ENCODE measurements at regions not wholly inside any gene's neighbourhood (a gene's known extent, or its start where the extent isn't known, plus 50 kb on each side); places are given as distances from the start of the nearest gene placed in this dataset.
"Not testable (repeated sequence)": the region's sequence is repeated elsewhere in the genome, so short reads cannot be mapped to it uniquely, and the experiment has no call there.

DNA sequence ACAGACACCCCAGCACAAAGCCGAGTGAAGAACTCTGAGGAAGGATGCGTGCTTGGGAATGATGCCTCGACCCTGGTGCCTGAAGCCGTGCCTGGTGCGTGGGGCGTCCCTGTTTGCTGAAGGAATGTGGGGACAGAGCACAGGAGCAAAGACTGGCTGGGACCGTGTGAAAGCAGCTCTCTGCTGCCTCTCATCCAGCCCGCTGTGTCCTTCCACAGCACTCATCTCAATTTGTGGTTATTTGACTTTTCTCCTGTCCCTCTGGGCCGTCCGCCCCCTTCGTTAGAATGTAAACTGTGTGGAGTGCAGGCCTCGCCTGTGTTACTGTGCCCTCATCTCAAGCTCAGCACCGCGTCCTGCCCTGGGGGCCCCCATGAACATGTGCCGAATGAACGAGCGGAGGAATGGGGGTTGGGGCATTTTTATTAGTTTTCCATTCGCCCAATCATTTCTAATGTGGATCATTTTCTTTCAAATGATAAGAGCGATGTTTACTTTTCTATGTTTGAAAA lies 155.5 kb downstream of the NPIPB11 start:
- Mint-ChIP-seq H3K9me3 (peaks cover 12% of the 10 kb centered on the region), H3K4me1 (ENCODE audit: low read depth) (peaks cover 38% of the 10 kb centered on the region), H3K36me3 (ENCODE audit: low read depth) (peaks cover 18% of the 10 kb centered on the region)
- H3K27ac Mint-ChIP-seq; intact Hi-C loops (cut with micrococcal nuclease); H3K27me3 Mint-ChIP-seq (ENCODE audit: low read depth); H3K4me3 Mint-ChIP-seq; DNase-seq; CTCF ChIA-PET: not testable (repeated sequence)

DNA sequence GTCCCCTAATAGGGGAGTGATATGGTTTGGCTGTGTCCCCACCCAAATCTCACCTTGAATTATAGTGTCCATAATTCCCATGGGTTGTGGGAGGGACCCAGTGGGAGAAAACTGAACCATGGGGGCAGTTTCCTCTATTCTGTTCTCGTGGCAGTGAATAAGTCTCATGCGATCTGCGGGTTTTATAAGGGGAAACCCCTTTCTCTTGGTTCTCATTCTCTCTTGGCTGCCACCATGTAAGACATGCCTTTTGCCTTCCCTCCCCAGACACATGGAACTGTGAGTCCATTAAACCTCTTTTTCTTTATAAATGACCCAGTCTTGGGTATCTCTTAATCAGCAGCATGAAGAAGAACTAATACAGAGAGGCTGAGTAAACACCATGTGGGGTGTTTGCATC lies 156.0 kb downstream of the NPIPB11 start:
- H3K27me3 Mint-ChIP-seq (ENCODE audit: low read depth); H3K27ac Mint-ChIP-seq; H3K4me3 Mint-ChIP-seq; DNase-seq; intact Hi-C loops (cut with micrococcal nuclease); CTCF ChIA-PET: not testable (repeated sequence)
- peaks cover 12% of the 10 kb centered on the region for H3K9me3 Mint-ChIP-seq
- H3K36me3 Mint-ChIP-seq (ENCODE audit: low read depth), result peaks cover 20% of the 10 kb centered on the region
- peaks cover 38% of the 10 kb centered on the region for H3K4me1 Mint-ChIP-seq (ENCODE audit: low read depth)

DNA sequence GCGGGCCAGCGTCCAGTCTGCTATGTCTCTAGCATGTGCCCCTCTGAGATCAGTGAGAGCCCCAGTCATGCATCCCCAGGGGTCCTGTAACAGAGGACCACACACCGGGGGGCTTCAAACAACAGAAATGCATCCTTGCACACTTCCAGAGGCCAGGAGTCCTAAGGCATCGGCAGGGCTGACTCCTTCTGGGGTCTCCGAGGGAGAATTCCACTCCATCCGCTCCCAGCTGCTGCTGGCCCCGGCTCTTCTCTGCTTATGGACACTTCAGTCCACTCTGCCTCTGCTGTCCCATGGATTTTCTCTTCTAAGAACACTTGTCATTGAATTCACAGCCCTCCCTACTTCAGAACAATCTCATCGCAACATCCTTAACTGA lies 157.6 kb downstream of the NPIPB11 start:
- intact Hi-C loops (cut with micrococcal nuclease); H3K27ac Mint-ChIP-seq; CTCF ChIA-PET: not testable (repeated sequence)

DNA sequence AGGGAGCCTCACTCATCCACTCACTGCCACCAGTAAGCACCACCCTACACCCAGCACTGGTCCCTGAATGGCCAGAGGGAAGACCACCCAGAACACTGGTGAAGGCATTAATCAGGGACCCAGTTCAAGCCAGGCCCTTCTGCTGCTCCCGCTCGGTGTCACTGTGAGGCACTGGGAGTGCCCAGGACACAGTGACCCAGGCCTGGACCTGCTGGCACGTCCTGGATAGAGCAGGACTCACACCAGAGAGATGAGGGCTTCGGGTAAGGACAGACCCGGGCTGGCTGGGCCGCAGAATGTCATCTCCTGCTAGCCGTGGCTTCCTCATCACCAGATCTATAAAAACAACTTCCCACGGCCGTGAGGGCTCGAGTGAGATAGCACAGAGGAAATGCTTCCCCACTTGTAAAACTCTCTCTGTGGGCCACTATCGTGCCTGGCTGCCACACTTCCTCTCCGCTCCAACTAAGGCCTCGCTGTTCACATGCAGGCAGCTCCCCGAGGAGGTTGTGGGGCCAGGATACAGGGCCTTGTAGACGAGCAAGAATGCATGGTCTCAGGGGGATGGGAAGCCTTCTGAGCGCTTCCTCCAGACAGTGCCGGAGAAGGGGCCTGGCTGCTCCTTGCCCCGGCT lies 158.1 kb downstream of the NPIPB11 start:
- H3K4me3 Mint-ChIP-seq; H3K27ac Mint-ChIP-seq; CTCF ChIA-PET; intact Hi-C loops (cut with micrococcal nuclease); H3K27me3 Mint-ChIP-seq (ENCODE audit: low read depth): not testable (repeated sequence)
- H3K9me3 Mint-ChIP-seq, result peaks cover 12% of the 10 kb centered on the region
- peaks cover 21% of the 10 kb centered on the region for H3K36me3 Mint-ChIP-seq (ENCODE audit: low read depth)
- DNase-seq, result peak; percentile 28
- peaks cover 27% of the 10 kb centered on the region for H3K4me1 Mint-ChIP-seq (ENCODE audit: low read depth)

More for the DNA sequence above, 157.6 kb downstream of the NPIPB11 start:
- DNase-seq; H3K27me3 Mint-ChIP-seq (ENCODE audit: low read depth); H3K4me3 Mint-ChIP-seq: not testable (repeated sequence)
- peaks cover 12% of the 10 kb centered on the region for H3K9me3 Mint-ChIP-seq
- H3K4me1 Mint-ChIP-seq (ENCODE audit: low read depth), result peaks cover 32% of the 10 kb centered on the region
- peaks cover 21% of the 10 kb centered on the region for H3K36me3 Mint-ChIP-seq (ENCODE audit: low read depth)

DNA sequence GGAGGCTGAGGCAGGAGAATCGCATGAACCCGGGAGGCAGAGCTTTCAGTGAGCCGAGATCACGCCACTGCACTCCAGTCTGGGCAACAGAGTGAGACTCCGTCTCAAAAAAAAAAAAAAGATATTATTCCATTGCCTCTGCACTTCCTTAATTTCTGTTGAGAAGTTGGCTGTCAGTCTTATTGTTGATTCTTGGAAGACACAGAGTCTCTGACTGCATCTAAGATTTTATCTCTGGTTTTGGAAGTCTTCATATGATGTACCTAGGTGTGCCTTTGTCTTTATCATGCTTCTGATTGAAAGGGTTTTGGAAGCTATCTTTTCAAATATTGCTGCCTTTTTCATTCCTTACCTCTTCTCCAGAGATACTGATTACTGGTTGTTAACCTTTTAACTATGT lies 160.4 kb downstream of the NPIPB11 start:
- H3K27me3 Mint-ChIP-seq (ENCODE audit: low read depth), result not testable (repeated sequence)
- H3K4me1 Mint-ChIP-seq (ENCODE audit: low read depth), result peaks cover 25% of the 10 kb centered on the region

DNA sequence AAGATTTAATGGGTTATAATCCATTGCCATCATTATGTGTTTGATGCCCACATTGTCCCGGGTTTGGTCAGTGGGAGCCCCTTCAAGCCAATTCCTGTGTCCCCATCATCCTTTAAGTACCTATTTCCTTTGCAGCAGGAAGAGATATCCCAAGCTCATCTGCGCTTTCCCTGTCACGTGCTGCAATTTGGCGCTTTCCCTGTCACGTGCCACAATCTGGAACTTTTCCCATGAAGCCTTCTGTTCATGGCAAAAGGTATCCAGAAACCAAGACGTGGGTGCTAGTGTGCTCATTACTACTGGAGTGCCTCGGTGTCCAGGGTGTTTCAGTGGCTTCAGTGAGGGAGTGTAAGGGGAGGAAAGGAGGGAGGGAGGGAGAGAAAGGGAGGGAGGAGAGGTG lies 168.5 kb downstream of the NPIPB11 start:
- Mint-ChIP-seq H3K27me3 (ENCODE audit: low read depth) (no peaks in the 10 kb centered on the region), H3K9me3 (peaks cover 5% of the 10 kb centered on the region), H3K4me1 (ENCODE audit: low read depth) (no peaks in the 10 kb centered on the region), H3K27ac (no peak overlapping the region), H3K4me3 (no peak overlapping the region), H3K36me3 (ENCODE audit: low read depth) (no peaks in the 10 kb centered on the region)
- DNase-seq, result no peak
- CTCF ChIA-PET, result no interaction called here
- intact Hi-C loops (cut with micrococcal nuclease), result no loop called here

More for the DNA sequence above, 160.4 kb downstream of the NPIPB11 start:
- H3K27ac Mint-ChIP-seq; DNase-seq; H3K36me3 Mint-ChIP-seq (ENCODE audit: low read depth); H3K4me3 Mint-ChIP-seq; intact Hi-C loops (cut with micrococcal nuclease); CTCF ChIA-PET: not testable (repeated sequence)
- H3K9me3 Mint-ChIP-seq, result peaks cover 12% of the 10 kb centered on the region

DNA sequence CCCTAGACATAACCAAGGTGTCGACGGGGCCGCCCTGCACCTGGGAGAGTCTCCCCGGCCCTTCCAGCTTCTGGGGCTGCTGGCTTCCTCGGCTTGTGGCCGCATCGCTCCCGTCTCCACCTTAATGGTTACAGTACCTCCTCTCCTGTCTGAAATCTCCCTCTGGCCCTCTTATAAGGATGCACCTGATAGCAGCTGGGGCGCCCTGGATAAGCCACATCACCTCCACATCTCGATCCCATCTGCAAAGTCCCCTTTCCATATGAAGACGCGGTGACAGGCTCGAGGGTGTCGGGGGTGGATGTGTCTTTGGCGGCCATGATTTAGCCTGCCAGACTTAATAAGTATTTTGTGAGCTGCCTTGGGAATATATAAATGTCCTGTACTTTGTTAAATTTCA lies 169.0 kb downstream of the NPIPB11 start:
- H3K4me1 Mint-ChIP-seq (ENCODE audit: low read depth); DNase-seq; CTCF ChIA-PET; intact Hi-C loops (cut with micrococcal nuclease); H3K27me3 Mint-ChIP-seq (ENCODE audit: low read depth); H3K4me3 Mint-ChIP-seq; H3K36me3 Mint-ChIP-seq (ENCODE audit: low read depth); H3K27ac Mint-ChIP-seq; H3K9me3 Mint-ChIP-seq: not testable (repeated sequence)

DNA sequence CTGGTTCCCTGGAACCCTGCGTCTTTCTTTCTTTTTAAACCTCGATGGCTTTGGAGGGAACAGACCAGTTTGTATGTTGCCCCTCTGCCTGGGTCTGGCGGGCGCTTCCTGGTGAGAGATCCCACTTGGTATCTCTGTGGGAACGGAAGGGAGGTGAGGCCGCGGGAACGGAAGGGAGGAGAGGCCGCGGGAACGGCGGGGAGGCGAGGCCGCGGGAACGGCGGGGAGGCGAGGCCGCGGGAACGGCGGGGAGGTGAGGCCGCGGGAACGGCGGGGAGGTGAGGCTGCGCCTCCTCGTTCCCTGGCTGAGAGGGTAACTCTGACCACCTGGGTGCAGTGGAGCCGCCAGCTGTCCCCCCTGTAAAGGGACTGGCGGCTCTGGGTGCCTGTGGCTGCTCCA lies 169.5 kb downstream of the NPIPB11 start:
- H3K36me3 Mint-ChIP-seq (ENCODE audit: low read depth); H3K27me3 Mint-ChIP-seq (ENCODE audit: low read depth); intact Hi-C loops (cut with micrococcal nuclease); H3K4me3 Mint-ChIP-seq; H3K4me1 Mint-ChIP-seq (ENCODE audit: low read depth); CTCF ChIA-PET; H3K9me3 Mint-ChIP-seq; DNase-seq; H3K27ac Mint-ChIP-seq: not testable (repeated sequence)

DNA sequence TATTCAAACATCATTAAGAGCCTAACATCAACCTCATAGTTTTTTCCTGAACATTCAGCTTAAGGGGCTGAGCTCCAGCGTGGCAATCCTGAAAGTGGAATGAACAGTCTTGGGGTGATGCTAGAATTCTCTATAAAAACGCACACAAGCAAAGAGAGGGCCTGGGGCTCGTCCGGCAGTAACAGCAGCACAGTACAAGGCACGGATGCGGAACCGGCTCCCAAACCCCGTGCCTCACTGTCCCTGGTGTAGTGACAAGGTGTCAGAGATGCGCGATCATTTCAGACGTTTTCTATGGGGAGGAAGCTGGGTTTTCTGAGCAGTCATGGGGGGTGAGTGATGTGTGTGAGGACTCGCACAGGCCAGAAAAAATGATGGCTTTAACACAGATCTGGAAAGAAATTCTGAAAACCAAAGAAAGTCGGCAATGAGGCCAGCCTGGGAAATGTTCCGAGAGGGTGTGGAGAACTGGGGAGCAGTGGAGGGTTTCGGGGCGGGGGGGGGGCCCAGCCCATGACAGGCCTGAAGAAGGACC lies 170.6 kb downstream of the NPIPB11 start:
- DNase-seq; H3K36me3 Mint-ChIP-seq (ENCODE audit: low read depth); H3K9me3 Mint-ChIP-seq; H3K27me3 Mint-ChIP-seq (ENCODE audit: low read depth); H3K4me3 Mint-ChIP-seq; H3K27ac Mint-ChIP-seq; intact Hi-C loops (cut with micrococcal nuclease); CTCF ChIA-PET; H3K4me1 Mint-ChIP-seq (ENCODE audit: low read depth): not testable (repeated sequence)

DNA sequence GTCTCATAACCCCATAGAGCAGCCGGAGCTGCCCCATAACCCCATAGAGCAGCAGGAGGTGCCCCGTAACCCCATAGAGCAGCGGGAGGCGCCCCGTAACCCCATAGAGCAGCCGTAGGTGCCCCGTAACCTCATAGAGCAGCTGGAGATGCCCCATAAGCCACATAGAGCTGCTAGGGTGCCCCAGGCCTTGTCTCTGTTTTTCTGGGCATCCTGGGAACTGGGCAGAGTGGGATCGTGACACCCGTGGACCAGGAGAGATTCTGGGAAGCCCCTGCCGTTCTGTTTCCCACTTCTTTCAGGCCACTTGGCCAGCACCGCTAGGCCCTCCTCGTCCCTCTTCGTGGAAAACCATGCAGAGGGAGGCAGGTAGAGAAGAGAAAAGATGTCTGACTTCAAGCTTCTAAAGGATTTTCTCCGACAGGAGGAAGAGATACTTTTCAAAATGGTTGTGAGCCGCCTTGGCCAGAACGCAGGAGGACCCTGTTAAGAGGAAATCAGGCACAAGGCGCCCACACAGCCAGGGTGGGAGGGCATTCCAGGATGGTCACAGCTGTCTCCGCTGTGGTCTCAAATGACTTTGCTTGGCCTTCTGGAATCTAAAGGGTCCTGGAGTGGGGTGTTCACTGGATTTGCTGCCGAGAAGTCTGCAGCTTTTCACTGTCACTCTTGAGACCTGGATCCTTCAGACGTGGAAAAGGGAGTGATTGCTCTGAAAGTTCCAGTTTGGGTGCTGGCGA lies 171.8 kb downstream of the NPIPB11 start:
- H3K27me3 Mint-ChIP-seq (ENCODE audit: low read depth); H3K4me3 Mint-ChIP-seq; CTCF ChIA-PET; H3K36me3 Mint-ChIP-seq (ENCODE audit: low read depth); intact Hi-C loops (cut with micrococcal nuclease); DNase-seq; H3K27ac Mint-ChIP-seq; H3K4me1 Mint-ChIP-seq (ENCODE audit: low read depth); H3K9me3 Mint-ChIP-seq: not testable (repeated sequence)

DNA sequence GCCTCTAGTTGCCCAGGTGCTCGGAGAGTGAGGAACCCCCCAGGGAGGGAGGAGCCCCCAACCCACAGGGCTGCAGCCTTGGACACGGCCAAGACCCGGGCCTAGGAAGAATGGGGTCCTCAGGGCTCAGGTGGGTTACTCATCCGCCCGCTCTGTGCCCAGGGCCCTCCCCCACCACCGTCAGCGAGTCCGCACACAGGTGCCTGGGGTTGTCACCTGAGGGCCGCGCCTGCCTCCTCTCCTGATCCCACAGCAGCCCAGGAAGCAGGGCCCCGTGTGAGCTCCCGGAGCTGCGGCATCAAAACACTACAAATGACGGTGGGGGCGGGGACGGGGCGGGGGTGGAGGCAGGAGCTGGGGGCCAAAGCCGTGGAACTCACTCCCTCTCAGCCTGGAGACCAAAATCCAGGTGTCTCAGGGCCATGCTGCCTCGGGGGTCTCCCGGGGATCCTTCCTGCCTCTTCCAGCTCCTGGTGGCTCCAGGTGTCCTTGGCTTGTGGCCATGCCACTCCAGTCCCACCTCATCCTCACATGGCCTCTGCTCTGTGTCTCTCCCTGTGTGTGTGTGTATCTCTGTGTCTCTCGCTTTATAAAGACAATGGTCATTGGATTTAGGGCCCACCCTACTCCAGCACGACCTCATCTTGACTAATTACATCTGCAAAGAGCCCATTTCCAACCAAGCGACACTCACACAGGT lies 172.7 kb downstream of the NPIPB11 start:
- DNase-seq; H3K9me3 Mint-ChIP-seq; H3K27ac Mint-ChIP-seq; H3K27me3 Mint-ChIP-seq (ENCODE audit: low read depth); CTCF ChIA-PET; intact Hi-C loops (cut with micrococcal nuclease); H3K36me3 Mint-ChIP-seq (ENCODE audit: low read depth); H3K4me1 Mint-ChIP-seq (ENCODE audit: low read depth); H3K4me3 Mint-ChIP-seq: not testable (repeated sequence)

DNA sequence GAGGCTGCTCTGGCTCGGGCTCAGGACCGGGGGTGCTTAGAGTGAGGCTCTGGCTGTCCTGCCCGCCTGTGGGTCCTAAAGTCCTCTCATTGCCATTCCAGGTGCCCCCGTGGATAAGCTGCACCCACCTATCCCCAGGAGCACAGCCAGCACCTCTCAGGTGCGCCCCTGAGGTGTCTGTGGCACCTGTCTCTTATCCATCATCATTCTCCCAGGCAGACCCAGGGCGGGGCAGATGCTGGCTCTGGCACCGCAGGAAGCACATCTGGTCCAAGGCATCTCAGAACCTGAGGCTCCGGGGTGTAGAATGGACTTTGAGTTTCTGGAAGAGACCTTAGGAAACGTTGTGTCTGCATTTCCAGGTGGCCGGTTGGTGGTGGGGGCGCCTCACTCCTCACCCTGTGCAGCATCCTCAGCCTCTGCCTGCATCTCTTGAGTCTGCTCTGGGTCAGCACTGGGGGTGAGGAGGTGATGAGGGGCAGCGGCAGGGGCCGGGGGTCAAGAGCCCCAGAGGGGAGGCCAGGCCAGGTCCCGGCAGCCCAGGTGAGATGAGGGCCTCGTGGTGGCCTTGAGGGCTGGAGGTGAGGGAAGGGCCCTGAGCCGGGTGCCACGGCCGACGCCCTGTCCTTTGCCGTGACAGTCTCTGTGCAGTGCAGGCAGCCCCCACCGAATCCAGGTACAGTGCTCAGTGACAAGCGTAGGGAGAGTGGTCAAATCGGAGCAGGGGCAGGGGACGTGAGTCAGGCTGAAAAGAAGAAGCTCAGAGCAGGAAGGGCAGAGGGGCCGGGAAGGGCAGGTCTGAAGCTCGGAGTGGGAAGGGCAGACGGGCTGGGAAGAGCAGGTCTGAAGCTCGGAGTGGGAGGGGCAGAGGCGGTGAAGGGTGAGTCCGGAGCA lies 173.5 kb downstream of the NPIPB11 start:
- Mint-ChIP-seq H3K4me1 (ENCODE audit: low read depth) (peaks cover 3% of the 10 kb centered on the region), H3K27me3 (ENCODE audit: low read depth) (no peaks in the 10 kb centered on the region), H3K4me3 (no peak overlapping the region), H3K36me3 (ENCODE audit: low read depth) (no peaks in the 10 kb centered on the region), H3K9me3 (no peaks in the 10 kb centered on the region), H3K27ac (no peak overlapping the region)
- no peak for DNase-seq
- CTCF ChIA-PET, result no interaction called here
- intact Hi-C loops (cut with micrococcal nuclease), result no loop called here
